ENCODE measurements at regions not wholly inside any gene's neighbourhood (a gene's known extent, or its start where the extent isn't known, plus 50 kb on each side); places are given as distances from the start of the nearest gene placed in this dataset.

DNA sequence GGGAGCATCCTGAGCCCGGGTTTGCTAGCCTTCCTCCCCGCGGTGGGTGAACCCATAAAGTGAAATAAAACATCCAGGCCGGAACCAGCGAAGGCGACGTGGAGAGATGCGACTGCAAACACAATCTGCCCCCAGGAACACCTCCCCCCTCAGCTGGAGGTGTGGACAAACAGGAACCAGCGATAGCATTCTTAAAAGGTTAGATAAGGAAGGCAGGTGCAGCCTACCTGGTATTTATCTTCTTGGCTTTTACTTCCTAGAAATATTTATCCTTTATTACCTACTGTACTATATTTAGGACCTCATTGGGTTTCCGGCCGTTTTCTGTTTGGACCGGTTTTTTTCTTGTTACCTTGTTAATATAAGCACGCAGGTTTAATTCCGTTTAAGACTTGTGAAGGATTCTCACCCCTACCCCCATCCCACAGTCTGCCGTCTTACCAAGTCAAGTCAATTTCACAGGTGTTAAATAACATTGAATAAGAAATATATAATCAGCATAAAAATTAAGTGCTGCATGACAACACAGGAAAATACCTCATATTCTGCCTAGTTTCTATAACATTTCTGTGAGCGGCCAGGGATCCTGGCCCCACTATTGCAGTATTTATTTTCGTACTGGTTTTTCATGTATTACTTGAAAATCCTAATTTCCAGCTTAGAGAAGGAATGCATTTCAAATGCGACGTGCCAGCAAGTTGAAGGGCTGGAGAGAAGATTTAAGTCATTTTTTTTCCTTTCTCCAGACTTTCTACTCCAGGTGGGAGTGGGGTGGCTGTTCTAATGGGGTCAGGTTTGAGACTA is 224.0 kb upstream of the ID2 start:
- H3K4me1 Mint-ChIP-seq = peaks cover 10% of the 10 kb centered on the region
- intact Hi-C loops (cut with micrococcal nuclease) = loop anchor here (5.0 kb wide), 1 partner anchor 64 kb away; no protein-coding TSS in a partner anchor

DNA sequence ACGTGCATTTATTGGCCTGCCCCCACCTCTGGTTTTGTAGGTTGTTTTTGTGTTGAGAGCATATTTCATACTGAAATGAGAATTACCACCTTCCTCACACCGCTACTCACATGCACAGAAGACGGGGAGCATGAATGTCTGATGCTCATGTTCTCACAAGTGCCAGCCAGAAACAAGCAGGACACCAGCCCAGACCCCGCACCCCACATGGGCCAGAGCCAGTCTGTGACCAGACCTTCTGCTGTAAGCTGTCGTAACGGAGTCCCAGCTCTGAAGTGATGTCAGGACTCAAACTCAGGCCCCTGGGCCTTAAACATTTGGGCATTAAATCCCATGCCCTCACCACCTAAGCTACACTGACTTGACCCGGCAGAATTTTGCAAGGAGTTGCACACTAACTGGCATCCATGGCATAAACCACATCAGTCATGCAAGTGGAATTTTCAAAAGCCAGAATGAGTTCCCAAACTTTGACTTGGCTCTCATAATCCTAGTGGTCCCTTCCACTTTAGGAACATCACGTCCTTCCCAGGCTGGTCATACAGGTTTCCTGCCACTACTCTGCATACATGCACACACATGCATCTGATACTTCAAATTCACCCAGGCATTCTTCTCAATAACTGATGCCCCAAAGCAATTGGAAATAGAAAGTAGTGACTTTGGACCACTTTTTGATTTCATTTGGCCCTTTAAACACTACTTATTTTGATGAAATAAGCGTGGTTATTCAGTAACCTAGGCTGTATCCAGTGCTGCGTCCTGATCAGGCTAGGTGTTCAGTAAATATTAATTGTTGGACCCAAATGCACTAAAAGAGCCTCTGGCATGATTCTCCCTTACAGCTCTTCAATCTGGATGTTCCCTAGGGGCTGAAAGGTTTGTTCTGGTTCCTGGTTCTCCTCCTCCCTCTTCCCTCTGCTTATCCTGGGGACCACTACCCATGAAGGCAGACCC is 223.1 kb upstream of the ID2 start:
- Mint-ChIP-seq H3K36me3 (ENCODE audit: low read depth) (no peaks in the 10 kb centered on the region), H3K4me3 (no peak overlapping the region), H3K9me3 (no peaks in the 10 kb centered on the region), H3K4me1 (peaks cover 10% of the 10 kb centered on the region), H3K27ac (no peak overlapping the region), H3K27me3 (peaks cover 77% of the 10 kb centered on the region)
- ATAC-seq (ENCODE audit: low read depth) = no peak
- TF ChIP-seq, protein P1, sequence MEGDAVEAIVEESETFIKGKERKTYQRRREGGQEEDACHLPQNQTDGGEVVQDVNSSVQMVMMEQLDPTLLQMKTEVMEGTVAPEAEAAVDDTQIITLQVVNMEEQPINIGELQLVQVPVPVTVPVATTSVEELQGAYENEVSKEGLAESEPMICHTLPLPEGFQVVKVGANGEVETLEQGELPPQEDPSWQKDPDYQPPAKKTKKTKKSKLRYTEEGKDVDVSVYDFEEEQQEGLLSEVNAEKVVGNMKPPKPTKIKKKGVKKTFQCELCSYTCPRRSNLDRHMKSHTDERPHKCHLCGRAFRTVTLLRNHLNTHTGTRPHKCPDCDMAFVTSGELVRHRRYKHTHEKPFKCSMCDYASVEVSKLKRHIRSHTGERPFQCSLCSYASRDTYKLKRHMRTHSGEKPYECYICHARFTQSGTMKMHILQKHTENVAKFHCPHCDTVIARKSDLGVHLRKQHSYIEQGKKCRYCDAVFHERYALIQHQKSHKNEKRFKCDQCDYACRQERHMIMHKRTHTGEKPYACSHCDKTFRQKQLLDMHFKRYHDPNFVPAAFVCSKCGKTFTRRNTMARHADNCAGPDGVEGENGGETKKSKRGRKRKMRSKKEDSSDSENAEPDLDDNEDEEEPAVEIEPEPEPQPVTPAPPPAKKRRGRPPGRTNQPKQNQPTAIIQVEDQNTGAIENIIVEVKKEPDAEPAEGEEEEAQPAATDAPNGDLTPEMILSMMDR (IDR thresholded peaks at IDR 0.05) = no peak
- POLR2A ChIA-PET = no interaction called here
- intact Hi-C loops (cut with micrococcal nuclease) = loop anchor here (5.0 kb wide), 1 partner anchor 64 kb away; no protein-coding TSS in a partner anchor
- CTCF ChIA-PET = no interaction called here
- DNase-seq = no peak

More for the DNA sequence above, 224.0 kb upstream of the ID2 start:
- TF ChIP-seq, protein P1 (IDR thresholded peaks at IDR 0.05) = no peak
- H3K36me3 Mint-ChIP-seq (ENCODE audit: low read depth) = no peaks in the 10 kb centered on the region
- ATAC-seq (ENCODE audit: low read depth) = no peak
- POLR2A ChIA-PET = no interaction called here
- no peak overlapping the region for H3K4me3 Mint-ChIP-seq
- H3K9me3 Mint-ChIP-seq = no peaks in the 10 kb centered on the region
- no peak overlapping the region for H3K27ac Mint-ChIP-seq
- CTCF ChIA-PET = no interaction called here
- peaks cover 78% of the 10 kb centered on the region for H3K27me3 Mint-ChIP-seq
- DNase-seq = no peak

DNA sequence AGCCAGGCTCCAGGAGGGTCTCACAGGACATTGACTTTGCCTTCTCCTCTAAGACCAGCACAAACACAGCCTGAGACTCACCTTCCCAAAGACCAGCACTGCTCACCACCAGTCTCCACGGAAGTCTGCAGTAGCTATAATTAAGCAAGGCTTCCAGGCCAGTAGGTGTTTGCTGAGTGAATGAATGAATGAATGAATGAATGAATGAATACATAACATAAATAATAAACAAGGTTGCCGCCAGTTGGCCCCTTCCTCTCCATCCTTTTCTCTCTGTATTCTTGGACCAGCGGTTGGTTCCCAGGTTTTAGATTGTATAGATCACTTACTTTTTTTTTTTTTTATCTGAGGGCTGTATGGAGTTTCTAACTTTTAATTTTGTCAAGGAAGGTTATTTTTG is 222.4 kb upstream of the ID2 start:
- no peak overlapping the region for H3K4me3 Mint-ChIP-seq
- ChIA-PET POLR2A (no interaction called here), CTCF (no interaction called here)
- H3K9me3 Mint-ChIP-seq = no peaks in the 10 kb centered on the region
- no peak for ATAC-seq (ENCODE audit: low read depth)
- H3K27me3 Mint-ChIP-seq = peaks cover 77% of the 10 kb centered on the region
- H3K4me1 Mint-ChIP-seq = peaks cover 10% of the 10 kb centered on the region
- no peak for DNase-seq
- intact Hi-C loops (cut with micrococcal nuclease) = loop anchor here (5.0 kb wide), 1 partner anchor 63 kb away; no protein-coding TSS in a partner anchor
- H3K36me3 Mint-ChIP-seq (ENCODE audit: low read depth) = no peaks in the 10 kb centered on the region
- H3K27ac Mint-ChIP-seq = no peak overlapping the region
- TF ChIP-seq, protein P1 (IDR thresholded peaks at IDR 0.05) = no peak

DNA sequence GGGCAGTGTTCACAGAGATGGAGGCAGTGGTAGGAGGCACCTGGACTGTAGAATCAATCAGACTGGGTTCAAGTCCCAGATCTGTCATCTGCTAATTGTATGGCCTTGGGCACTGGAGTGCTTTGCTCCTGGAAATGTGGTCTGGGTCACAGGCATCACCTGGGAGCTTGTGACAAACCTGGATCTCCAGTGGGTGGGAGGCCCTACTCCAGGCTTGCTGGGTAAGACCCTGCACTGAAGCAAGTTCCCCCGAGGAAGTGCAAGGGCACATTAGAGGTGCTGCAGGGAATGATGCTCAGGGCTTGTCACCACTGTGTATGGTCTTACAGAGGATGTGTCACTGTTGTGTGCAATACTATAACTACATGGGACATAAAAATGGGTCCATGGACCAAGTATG is 220.5 kb upstream of the ID2 start:
- TF ChIP-seq, protein P1 (IDR thresholded peaks at IDR 0.05) = no peak
- no peak for DNase-seq
- ChIA-PET CTCF (no interaction called here), POLR2A (no interaction called here)
- H3K4me1 Mint-ChIP-seq = peaks cover 5% of the 10 kb centered on the region
- no peak for ATAC-seq (ENCODE audit: low read depth)
- intact Hi-C loops (cut with micrococcal nuclease) = no loop called here
- no peak overlapping the region for H3K27ac Mint-ChIP-seq
- no peaks in the 10 kb centered on the region for H3K9me3 Mint-ChIP-seq
- H3K4me3 Mint-ChIP-seq = no peak overlapping the region
- H3K36me3 Mint-ChIP-seq (ENCODE audit: low read depth) = no peaks in the 10 kb centered on the region
- H3K27me3 Mint-ChIP-seq = peaks cover 71% of the 10 kb centered on the region

DNA sequence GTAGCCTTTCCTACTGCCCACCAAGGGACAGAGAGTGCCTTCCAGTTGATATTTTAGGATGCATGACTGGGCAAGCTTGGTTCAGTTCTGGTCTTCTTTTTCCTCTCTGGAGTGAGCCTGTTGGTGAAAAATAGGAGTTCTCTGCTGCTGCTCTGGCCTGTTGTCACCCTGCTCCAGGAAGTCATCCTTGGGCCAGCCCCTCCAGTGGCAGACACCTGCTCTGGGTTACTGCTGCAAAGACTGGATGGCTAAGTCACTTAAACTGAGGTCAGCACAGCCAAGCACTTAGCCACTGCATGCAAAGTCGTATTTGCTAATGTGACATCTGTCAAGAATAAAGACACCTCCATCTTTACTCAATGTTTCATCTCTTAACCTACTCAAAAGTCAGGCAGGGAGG is 219.6 kb upstream of the ID2 start:
- peaks cover 76% of the 10 kb centered on the region for H3K27me3 Mint-ChIP-seq
- intact Hi-C loops (cut with micrococcal nuclease) = no loop called here
- no peak overlapping the region for H3K27ac Mint-ChIP-seq
- no peaks in the 10 kb centered on the region for H3K9me3 Mint-ChIP-seq
- CTCF ChIA-PET = no interaction called here
- TF ChIP-seq, protein P1 (IDR thresholded peaks at IDR 0.05) = no peak
- DNase-seq (no peak), ATAC-seq (ENCODE audit: low read depth) (no peak)
- H3K4me1 Mint-ChIP-seq = peaks cover 4% of the 10 kb centered on the region
- H3K36me3 Mint-ChIP-seq (ENCODE audit: low read depth) = no peaks in the 10 kb centered on the region
- no peak overlapping the region for H3K4me3 Mint-ChIP-seq
- POLR2A ChIA-PET = no interaction called here

Measured in activated B cell treated with CpG ODN at 0.5 μM for 24 hours (primary cell).